Keratinocyte (primary cell): ENCODE measurements at regions not wholly inside any gene's neighbourhood (a gene's known extent, or its start where the extent isn't known, plus 50 kb on each side); places are given as distances from the start of the nearest gene placed in this dataset.
A peak's percentile ranks its signal among the peaks of the same experiment; 100 is the strongest.

Experiments used
- DNase-seq: peaks from one replicate; pipeline ENCODE4 v3.0.0-alpha.2; 2011; ENCODE audit warnings: low read depth, missing footprints, low spot score
- FAIRE-seq: peaks from 2 replicates; lab custom pipeline; 2011; peaks lifted over from hg19 to GRCh38; lab: Jason Lieb, UNC
- H2AFZ ChIP-seq: 2 replicates; pipeline ENCODE4 v1.6.0; 2012; ENCODE audit warnings: low read length, control low read depth, inconsistent platforms; ENCODE audit not compliant: control insufficient read depth
- H3K27ac ChIP-seq: 2 replicates; pipeline ENCODE4 v1.5.1; 2011; ENCODE audit warnings: low read length; ENCODE audit not compliant: control insufficient read depth, insufficient read depth
- H3K27me3 ChIP-seq: 3 replicates; pipeline ENCODE4 v1.6.0; 2011; ENCODE audit warnings: low read length; ENCODE audit not compliant: control insufficient read depth, insufficient read depth; ENCODE audit errors: extremely low read depth
- H3K36me3 ChIP-seq, 2 experiments: 2 replicates in 1 of 2; 3 replicates in 1 of 2; pipeline ENCODE4 v1.5.1; 2011; ENCODE audit warnings: low read length in 2 of 2, mild to moderate bottlenecking in 1 of 2; ENCODE audit not compliant: control insufficient read depth in 2 of 2, insufficient read depth in 2 of 2; ENCODE audit errors: extremely low read depth in 1 of 2
- H3K4me1 ChIP-seq: 3 replicates; pipeline ENCODE4 v1.5.1; 2011; ENCODE audit warnings: low read length; ENCODE audit not compliant: control insufficient read depth, insufficient read depth; ENCODE audit errors: extremely low read depth
- H3K4me2 ChIP-seq: 3 replicates; pipeline ENCODE4 v1.6.0; 2011; ENCODE audit warnings: low read depth, low read length; ENCODE audit not compliant: control insufficient read depth, insufficient read depth; ENCODE audit errors: extremely low read depth
- H3K4me3 ChIP-seq, 3 experiments: fragments of 200-600 bp in 1 of 3; sonication (generic) in 1 of 3; 2 replicates in 2 of 3; 3 replicates in 1 of 3; pipeline ENCODE4 v1.5.1; 2011 to 2016; ENCODE audit warnings: low read length in 3 of 3, mild to moderate bottlenecking in 3 of 3, control low read depth in 2 of 3, inconsistent platforms in 1 of 3, low read depth in 1 of 3, mixed read lengths in 1 of 3, mixed run types in 1 of 3, moderate library complexity in 1 of 3; ENCODE audit not compliant: control insufficient read depth in 2 of 3, insufficient read depth in 2 of 3; ENCODE audit errors: extremely low read depth in 1 of 3
- H3K79me2 ChIP-seq: 2 replicates; pipeline ENCODE4 v1.6.0; 2012; ENCODE audit warnings: low read length; ENCODE audit not compliant: control insufficient read depth, insufficient read depth
- H3K9ac ChIP-seq: 3 replicates; pipeline ENCODE4 v1.6.0; 2011; ENCODE audit warnings: low read length; ENCODE audit not compliant: control insufficient read depth, insufficient read depth; ENCODE audit errors: extremely low read depth
- H3K9me1 ChIP-seq: 3 replicates; pipeline ENCODE4 v1.6.0; 2011; ENCODE audit warnings: low read length; ENCODE audit not compliant: control insufficient read depth, insufficient read depth; ENCODE audit errors: extremely low read depth
- H3K9me3 ChIP-seq: 2 replicates; pipeline ENCODE4 v1.5.1; 2012; ENCODE audit warnings: low read depth, low read length; ENCODE audit not compliant: control insufficient read depth
- H4K20me1 ChIP-seq: 3 replicates; pipeline ENCODE4 v1.6.0; 2011; ENCODE audit warnings: low read length; ENCODE audit not compliant: control insufficient read depth, insufficient read depth; ENCODE audit errors: extremely low read depth
- EZH2 ChIP-seq: IDR thresholded peaks from one replicate; pipeline ENCODE4 v1.6.1; 2012; ENCODE audit warnings: inconsistent platforms, mild to moderate bottlenecking, low read length, moderate library complexity
- dilution Hi-C: fragments of 300-500 bp; cut with MboI; formaldehyde crosslinking; loops from one replicate; pipeline ENCODE4 v1.7.0; 2020; ENCODE audit warnings: low sequenced_read_pairs; ENCODE audit not compliant: extremely low pct_ligation_motif_present
- TF ChIP-seq, protein P1 (sequence below), 3 experiments: IDR thresholded peaks in 1 of 3; conservative IDR thresholded peaks in 1 of 3; optimal IDR thresholded peaks in 1 of 3; 2 replicates in 2 of 3; 3 replicates in 1 of 3; pipeline versions ENCODE3 to v1.5.1; 2011; ENCODE audit warnings: low read length in 3 of 3, mild to moderate bottlenecking in 3 of 3, moderate library complexity in 2 of 3, control low read depth in 1 of 3, inconsistent platforms in 1 of 3; ENCODE audit not compliant: insufficient read depth in 2 of 3; ENCODE audit errors: extremely low read depth in 1 of 3

DNA sequence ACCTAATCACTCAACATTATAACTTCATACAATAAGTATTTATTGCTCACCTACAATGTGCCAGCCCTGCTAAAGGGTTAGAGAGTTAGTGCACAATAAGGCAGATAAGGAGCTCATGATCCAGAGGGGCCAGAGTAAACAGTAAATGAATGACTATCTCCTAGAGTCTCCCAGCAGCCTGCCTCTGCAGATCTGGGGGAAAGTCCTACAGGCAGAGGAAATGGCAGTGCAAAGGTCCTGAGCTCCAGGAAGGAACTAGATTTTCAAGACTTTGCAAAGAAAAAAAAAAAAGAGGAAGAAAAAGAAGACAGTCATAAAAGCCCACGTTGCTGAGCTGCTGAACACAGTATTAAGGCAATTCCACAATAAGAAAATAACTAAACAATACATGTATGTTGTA is 160.1 kb downstream of the SIM1 start:
- no peaks in the 10 kb centered on the region for H3K79me2 ChIP-seq
- no peaks in the 10 kb centered on the region for H4K20me1 ChIP-seq
- no peak overlapping the region for H3K27ac ChIP-seq
- H2AFZ ChIP-seq: peak overlapping the region; percentile 36
- peaks cover 8% of the 10 kb centered on the region for H3K4me1 ChIP-seq
- dilution Hi-C loops: no loop called here
- no peaks in the 10 kb centered on the region for H3K9me1 ChIP-seq
- H3K9ac ChIP-seq: no peak overlapping the region
- DNase-seq (no peak), FAIRE-seq (peak; percentile 20)
- no peak for TF ChIP-seq EZH2
- TF ChIP-seq, protein P1, sequence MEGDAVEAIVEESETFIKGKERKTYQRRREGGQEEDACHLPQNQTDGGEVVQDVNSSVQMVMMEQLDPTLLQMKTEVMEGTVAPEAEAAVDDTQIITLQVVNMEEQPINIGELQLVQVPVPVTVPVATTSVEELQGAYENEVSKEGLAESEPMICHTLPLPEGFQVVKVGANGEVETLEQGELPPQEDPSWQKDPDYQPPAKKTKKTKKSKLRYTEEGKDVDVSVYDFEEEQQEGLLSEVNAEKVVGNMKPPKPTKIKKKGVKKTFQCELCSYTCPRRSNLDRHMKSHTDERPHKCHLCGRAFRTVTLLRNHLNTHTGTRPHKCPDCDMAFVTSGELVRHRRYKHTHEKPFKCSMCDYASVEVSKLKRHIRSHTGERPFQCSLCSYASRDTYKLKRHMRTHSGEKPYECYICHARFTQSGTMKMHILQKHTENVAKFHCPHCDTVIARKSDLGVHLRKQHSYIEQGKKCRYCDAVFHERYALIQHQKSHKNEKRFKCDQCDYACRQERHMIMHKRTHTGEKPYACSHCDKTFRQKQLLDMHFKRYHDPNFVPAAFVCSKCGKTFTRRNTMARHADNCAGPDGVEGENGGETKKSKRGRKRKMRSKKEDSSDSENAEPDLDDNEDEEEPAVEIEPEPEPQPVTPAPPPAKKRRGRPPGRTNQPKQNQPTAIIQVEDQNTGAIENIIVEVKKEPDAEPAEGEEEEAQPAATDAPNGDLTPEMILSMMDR (optimal IDR thresholded peaks at IDR 0.05 in 1 of 3, IDR thresholded peaks at IDR 0.05 in 1 of 3, conservative IDR thresholded peaks at IDR 0.05 in 1 of 3; ENCODE audit: extremely low read depth in 1 of 3, insufficient read depth in 2 of 3, low read length in 3 of 3): no peak
- no peaks in the 10 kb centered on the region for H3K27me3 ChIP-seq
- H3K9me3 ChIP-seq: no peaks in the 10 kb centered on the region
- H3K4me3 ChIP-seq: no peak overlapping the region
- H3K4me2 ChIP-seq: no peak overlapping the region
- no peaks in the 10 kb centered on the region for H3K36me3 ChIP-seq

DNA sequence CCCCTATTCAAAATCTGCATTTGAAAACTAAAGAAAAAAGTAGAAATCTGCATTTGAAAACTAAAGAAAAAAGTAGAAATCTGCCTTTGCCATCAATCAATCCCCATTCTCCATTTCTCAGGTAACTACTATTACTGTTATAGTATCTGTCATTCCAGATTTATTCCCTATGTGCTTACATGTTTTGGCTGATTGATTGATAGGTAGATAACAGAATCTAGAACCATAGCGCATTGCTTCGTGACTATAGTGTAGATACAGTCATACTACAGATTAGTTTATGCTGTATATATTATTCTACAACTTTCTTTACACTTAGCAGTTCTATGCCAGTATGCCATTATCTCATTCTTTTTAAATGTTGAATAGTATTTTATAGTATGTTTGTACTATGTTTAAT is 163.0 kb downstream of the SIM1 start:
- dilution Hi-C loops: no loop called here
- DNase-seq: no peak
- no peaks in the 10 kb centered on the region for H3K9me1 ChIP-seq
- TF ChIP-seq EZH2: no peak
- TF ChIP-seq, protein P1 (optimal IDR thresholded peaks at IDR 0.05 in 1 of 3, IDR thresholded peaks at IDR 0.05 in 1 of 3, conservative IDR thresholded peaks at IDR 0.05 in 1 of 3; ENCODE audit: extremely low read depth in 1 of 3, insufficient read depth in 2 of 3, low read length in 3 of 3): no peak
- no peaks in the 10 kb centered on the region for H4K20me1 ChIP-seq
- no peak overlapping the region for H3K4me3 ChIP-seq
- H3K36me3 ChIP-seq: no peaks in the 10 kb centered on the region
- no peaks in the 10 kb centered on the region for H3K9me3 ChIP-seq
- H3K9ac ChIP-seq: no peak overlapping the region
- no peak overlapping the region for H3K4me2 ChIP-seq
- H2AFZ ChIP-seq: peak overlapping the region; percentile 26
- no peak for FAIRE-seq
- H3K79me2 ChIP-seq: no peaks in the 10 kb centered on the region
- no peak overlapping the region for H3K27ac ChIP-seq
- no peaks in the 10 kb centered on the region for H3K27me3 ChIP-seq
- H3K4me1 ChIP-seq: peaks cover 26% of the 10 kb centered on the region
